Fibroblast of pulmonary artery (primary cell): ENCODE measurements at regions not wholly inside any gene's neighbourhood (a gene's known extent, or its start where the extent isn't known, plus 50 kb on each side); places are given as distances from the start of the nearest gene placed in this dataset.

Source experiments
- DNase-seq: peaks from one replicate; pipeline ENCODE4 v3.0.0-alpha.2; 2010; ENCODE audit warnings: low read depth
- H3K4me3 ChIP-seq: replicated peaks from 2 replicates; pipeline ENCODE4 v1.5.1; 2011; ENCODE audit warnings: low read depth, mild to moderate bottlenecking, control low read depth, low read length, moderate library complexity
- TF ChIP-seq, protein P1 (sequence below): IDR thresholded peaks from 2 replicates; pipeline ENCODE4 v1.5.1; 2011; ENCODE audit warnings: mild to moderate bottlenecking, control low read depth, low read length, inconsistent platforms; ENCODE audit errors: missing control alignments

DNA sequence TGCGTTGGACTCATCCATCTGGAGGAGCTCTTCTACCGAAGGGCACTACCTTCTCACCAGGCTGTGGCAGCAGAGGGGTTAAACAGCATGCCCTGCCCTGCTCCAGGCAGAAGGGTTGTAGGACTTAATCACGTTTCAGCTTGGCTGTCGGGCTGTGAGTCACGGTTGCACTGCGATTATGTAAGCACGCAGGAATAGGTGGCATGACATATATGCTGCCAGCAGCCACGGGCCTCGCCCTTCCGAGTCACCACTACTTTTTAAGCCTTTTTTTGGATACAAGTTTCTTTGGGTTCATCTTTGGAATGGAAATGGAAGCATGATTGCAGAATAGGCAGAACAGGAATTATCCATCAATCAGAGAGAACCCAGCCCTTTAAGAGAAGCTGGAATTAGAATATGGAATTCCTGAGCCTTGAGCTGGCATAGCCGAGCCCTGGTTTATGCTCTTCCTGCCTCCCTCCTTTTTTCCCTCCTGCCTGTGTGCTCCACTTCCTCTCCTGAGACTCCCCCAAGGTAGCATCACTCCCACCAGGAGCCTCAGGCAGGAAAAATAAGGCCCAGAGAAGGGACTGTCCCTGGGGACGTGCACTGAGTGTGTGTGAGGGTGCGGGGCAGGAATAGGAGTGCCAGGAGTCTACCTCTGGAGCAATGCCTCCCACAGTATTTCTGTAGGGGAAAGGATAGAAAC, 86.8 kb downstream of the SEMA4F start:
- no peak overlapping the region for H3K4me3 ChIP-seq
- TF ChIP-seq, protein P1, sequence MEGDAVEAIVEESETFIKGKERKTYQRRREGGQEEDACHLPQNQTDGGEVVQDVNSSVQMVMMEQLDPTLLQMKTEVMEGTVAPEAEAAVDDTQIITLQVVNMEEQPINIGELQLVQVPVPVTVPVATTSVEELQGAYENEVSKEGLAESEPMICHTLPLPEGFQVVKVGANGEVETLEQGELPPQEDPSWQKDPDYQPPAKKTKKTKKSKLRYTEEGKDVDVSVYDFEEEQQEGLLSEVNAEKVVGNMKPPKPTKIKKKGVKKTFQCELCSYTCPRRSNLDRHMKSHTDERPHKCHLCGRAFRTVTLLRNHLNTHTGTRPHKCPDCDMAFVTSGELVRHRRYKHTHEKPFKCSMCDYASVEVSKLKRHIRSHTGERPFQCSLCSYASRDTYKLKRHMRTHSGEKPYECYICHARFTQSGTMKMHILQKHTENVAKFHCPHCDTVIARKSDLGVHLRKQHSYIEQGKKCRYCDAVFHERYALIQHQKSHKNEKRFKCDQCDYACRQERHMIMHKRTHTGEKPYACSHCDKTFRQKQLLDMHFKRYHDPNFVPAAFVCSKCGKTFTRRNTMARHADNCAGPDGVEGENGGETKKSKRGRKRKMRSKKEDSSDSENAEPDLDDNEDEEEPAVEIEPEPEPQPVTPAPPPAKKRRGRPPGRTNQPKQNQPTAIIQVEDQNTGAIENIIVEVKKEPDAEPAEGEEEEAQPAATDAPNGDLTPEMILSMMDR = no peak
- peak; percentile 91 for DNase-seq

DNA sequence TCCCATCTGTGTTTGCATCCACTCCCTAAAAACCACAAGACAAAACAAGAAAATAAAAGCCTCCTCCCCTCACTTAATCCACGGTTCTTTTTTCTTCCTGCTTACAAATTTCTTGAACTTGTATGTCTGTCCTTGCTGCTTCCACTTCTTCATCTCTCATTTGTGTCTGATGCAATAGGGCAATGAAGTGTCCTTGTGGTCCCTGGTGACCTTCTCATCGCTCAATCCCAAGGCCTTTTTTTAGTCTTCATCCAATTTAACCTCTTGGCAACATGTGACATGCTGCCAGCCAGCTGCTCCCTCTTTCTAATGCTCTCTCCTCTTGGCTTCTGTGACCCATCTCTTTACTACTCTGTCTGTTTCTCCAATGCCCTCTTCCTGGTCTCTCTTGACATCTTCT, 87.6 kb downstream of the SEMA4F start:
- TF ChIP-seq, protein P1 = no peak
- DNase-seq = no peak
- H3K4me3 ChIP-seq = no peak overlapping the region

DNA sequence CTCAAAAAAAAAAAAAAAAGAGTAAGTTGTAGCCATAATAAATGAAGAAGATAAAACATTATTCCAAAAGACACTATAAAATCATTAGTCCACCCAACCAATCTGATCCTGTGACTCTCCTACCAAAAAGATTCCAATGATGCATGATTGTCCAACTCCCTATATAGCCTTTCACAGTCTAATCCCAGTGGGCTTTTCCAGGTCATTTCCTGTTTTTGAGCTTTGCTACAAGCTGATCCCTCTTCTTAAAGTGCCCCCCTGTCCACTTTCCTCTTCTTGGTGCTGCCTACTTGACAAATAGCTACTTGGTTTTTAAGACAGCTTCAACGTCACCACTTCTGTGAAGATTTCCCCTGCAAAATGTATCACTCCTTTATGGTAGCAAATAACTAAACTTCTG, 88.4 kb downstream of the SEMA4F start:
- DNase-seq = no peak
- TF ChIP-seq, protein P1 = no peak
- no peak overlapping the region for H3K4me3 ChIP-seq

DNA sequence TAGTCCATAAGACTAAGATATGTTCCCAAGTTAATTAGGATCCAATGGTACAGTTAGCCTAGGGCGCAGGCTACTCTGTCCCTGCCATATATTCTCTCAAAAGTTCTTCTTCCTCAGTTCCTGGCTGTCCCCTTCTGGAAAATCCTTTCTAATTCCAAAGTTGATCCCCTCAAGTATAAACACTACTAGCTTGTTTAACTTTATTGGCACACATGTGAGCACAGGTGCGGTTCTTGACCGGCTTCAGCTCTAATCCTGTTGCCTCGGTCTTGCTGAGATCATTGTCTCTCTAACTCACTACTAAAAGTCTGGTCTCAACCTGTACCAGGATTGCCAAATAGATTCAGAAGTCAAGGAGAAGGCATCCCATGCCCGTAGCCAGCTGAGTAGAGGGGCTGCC, 89.0 kb downstream of the SEMA4F start:
- TF ChIP-seq, protein P1 = no peak
- no peak for DNase-seq
- H3K4me3 ChIP-seq = no peak overlapping the region

DNA sequence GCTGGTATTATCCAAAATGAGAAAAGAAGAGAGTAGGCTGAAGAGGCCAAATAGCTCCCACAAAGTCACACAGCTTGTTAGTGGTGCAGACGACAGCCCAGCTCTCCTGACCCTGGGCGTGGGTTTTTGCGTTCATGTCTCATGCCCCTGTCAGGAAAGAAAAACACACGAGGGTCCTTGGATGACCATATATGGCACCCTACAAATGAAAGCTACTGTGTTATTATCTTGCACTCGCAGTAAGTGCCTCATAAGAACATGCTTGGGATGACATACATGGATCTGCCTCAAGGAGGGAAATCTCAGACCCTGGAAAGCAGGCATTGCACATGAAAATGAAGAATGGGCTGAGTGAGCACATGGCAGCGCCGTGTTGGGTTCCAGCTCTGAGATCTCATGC, 89.7 kb downstream of the SEMA4F start:
- no peak overlapping the region for H3K4me3 ChIP-seq
- no peak for DNase-seq
- TF ChIP-seq, protein P1 = no peak

DNA sequence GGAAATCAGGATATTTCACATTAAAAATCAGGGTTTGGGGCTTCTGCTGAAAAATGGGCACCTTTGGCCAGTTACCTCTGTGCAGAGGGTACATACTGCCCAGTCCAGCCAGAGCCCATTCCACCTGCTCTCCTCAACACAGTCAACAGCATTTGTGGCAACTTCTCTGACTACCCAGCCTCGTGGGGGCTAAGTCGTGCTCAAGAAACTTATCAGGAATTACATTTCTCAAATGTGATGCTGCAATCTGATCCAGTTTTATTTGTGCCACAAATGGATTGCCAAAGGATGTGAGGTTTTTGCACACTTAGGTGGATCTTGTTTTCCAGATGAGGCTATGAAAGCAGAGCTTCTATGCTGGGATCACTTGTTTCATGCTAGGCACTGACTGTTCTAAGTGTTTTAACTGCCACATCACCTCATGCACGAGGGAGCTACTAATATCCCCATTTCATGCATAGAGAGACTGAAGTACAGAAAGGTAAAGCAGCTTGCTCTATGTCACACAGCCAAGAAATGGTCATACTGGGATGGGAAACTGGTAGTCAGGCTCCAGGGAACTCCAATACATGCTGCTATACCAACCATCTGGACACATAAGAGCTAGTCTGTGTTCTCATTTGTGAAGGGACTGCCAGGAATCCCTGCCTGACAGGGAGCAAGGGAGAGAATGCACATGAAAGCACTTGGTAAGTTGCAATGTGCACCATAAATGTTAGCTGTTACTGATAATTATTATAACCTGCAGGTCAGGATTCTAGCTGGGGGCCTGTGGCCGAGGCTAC, 89.0 kb upstream of the HK2 start:
- TF ChIP-seq, protein P1 = no peak
- no peak for DNase-seq
- H3K4me3 ChIP-seq = no peak overlapping the region
